Posterior vena cava (tissue), 2 donors: ENCODE measurements at regions not wholly inside any gene's neighbourhood (a gene's known extent, or its start where the extent isn't known, plus 50 kb on each side); places are given as distances from the start of the nearest gene placed in this dataset.

Experiments
- DNase-seq: peaks from one replicate; pipeline ENCODE4 v3.0.0-alpha.2; 2020; ENCODE audit warnings: low spot score
- intact Hi-C, 2 donors: fragments of 100-400 bp; cut with DNase I; formaldehyde crosslinking; loops; one replicate each; pipeline versions ENCODE4 v1.14.1 to v1.14.2; 2022 to 2023
- donor health status: DM: yes; HTN: yes; CAD: no.
- donor health status: DM: yes; HTN: yes; CAD: no.

GRCh38 chr4:13261486-13262257 is 222.5 kb downstream of the RAB28 start:
- intact Hi-C loops: no loop called here

DNA sequence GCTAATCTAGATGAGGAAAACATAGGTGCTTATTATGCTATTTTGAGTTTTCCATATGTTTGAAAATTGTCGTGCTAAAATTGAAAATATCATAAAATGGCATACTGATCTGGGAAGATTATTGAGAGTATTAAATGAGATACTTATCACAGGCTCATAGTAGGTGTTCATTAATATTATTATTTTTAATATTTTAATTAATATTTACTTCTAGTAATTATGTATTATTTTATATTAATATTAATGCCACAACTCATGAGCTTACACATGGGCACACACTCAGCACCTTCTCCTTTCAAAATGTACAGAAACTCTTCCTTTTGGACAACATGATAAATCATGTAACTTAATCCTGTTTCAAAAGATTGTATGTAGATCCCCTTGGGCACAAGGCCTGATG is 223.6 kb downstream of the RAB28 start:
- no peak for DNase-seq
- intact Hi-C loops: no loop called here

More at GRCh38 chr4:13261486-13262257, 222.5 kb downstream of the RAB28 start:
- DNase-seq: no peak

DNA sequence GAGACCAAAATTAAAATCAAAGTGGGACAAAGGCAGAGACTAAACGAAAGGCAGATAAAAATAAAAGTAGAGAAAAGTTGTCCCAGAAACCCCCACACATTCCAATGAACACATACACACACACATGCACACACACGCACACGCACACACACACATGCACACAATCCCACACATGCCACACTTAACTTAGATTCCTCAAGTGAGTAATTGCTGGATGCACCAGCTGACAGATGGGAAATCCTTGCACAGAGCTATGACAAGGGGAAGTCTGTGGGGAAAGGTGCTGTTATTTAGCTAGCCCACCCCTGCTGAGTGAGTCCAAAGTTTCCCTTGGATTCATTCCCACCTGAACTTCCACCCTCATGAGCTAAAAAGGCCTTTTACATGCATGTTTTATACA is 233.9 kb downstream of the RAB28 start:
- DNase-seq: no peak
- intact Hi-C loops: no loop called here

DNA sequence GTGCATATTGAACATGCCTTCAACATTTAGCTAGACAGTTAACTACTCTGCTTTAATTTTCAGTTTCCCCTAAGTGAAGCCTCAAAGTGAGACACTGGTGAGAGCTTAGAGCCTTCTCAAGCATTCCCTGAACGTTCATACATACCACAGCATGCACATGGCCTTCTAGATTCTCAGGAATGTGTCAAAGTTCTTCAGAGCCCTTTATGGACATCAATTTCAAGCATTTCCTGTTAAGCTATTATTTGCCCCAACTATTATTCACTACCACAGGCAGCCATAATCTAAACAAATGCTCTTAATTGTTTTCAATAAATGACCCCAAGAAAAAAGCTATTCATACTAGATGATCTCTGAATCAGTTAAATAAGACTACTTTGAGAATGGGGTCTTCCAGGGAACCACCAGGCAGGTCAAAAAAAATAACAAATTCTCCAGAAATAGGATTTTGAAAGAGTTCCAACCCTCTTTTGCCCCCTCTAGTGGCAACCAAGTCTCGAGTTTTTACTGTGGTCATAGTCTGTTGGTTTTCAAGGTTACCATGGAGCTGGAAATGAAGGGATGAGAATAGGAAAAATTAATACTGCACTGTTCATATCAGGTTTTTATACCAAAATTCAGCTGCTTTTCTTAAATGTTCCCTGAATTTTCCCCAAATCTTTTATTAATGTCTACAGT is 235.4 kb downstream of the RAB28 start:
- no peak for DNase-seq

DNA sequence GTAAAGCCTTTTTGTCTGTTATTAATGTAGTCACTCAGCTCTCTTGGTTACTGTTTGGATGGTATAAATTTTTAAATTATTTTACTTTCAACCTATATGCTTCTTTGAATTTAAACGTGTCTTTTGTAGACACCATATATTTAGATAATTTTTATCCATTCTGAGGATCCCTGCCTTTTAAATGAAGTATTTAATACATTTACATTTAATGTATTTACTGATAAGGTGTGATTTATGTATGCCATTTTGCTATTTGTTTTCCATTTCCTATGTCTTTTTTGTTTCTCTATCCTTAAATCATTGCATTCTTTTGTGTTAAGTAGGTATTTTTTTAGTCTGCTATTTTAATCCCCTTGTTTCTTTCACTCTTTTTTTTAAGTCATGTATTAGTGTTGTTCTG is 238.0 kb downstream of the RAB28 start:
- intact Hi-C loops: no loop called here
- no peak for DNase-seq

More for the DNA sequence above, 235.4 kb downstream of the RAB28 start:
- intact Hi-C loops: no loop called here

- no peak for DNase-seq
- intact Hi-C loops: no loop called here
Observed at GRCh38 chr4:13244444-13244843, 239.7 kb downstream of the RAB28 start.

GRCh38 chr4:13243152-13243551 is 241.0 kb downstream of the RAB28 start:
- intact Hi-C loops: no loop called here
- DNase-seq: no peak

- intact Hi-C loops: no loop called here
- no peak for DNase-seq
Observed at GRCh38 chr4:13240066-13240465, 244.1 kb downstream of the RAB28 start.

- no peak for DNase-seq
Observed at GRCh38 chr4:13238936-13239335, 245.2 kb downstream of the RAB28 start.

DNA sequence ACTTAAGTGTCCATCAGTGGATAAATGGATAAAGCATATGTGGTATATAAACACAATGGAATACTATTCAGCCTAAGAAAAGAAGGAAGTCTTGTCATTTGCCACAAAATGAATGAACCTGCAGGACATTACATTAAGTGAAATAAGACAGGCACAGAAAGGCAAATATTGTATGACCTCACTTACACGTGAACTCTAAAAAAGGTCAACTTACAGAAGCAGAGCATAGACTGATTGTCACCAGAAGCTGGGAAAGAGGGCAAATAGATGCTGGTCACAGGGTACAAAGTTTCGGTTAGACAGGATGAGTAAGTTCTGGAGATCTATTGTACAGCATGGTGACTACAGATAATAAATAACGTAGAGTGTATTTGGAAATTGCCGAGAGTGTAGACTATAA is 247.7 kb downstream of the RAB28 start:
- intact Hi-C loops: no loop called here
- no peak for DNase-seq

More at GRCh38 chr4:13238936-13239335, 245.2 kb downstream of the RAB28 start:
- intact Hi-C loops: no loop called here

DNA sequence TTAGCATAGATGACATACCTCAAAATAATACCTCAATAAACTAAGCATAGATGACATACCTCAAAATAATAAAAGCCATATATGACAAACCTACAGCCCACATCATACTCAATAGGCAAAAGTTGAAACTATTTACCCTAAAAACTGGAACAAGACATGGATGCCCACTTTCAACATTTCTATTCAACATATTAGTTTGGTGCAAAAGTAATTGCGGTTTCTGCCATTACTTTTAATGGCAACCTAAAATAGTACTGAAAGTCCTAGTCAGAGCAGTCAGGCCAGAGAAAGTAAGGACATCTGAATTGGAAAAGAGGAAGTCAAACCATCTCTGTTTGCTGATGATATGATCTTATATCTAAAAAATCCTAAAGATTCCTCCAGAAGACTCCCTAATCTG is 250.4 kb downstream of the RAB28 start:
- intact Hi-C loops: no loop called here
- no peak for DNase-seq

GRCh38 chr4:13219971-13220370 is 264.2 kb downstream of the RAB28 start:
- no peak for DNase-seq
- intact Hi-C loops: no loop called here

DNA sequence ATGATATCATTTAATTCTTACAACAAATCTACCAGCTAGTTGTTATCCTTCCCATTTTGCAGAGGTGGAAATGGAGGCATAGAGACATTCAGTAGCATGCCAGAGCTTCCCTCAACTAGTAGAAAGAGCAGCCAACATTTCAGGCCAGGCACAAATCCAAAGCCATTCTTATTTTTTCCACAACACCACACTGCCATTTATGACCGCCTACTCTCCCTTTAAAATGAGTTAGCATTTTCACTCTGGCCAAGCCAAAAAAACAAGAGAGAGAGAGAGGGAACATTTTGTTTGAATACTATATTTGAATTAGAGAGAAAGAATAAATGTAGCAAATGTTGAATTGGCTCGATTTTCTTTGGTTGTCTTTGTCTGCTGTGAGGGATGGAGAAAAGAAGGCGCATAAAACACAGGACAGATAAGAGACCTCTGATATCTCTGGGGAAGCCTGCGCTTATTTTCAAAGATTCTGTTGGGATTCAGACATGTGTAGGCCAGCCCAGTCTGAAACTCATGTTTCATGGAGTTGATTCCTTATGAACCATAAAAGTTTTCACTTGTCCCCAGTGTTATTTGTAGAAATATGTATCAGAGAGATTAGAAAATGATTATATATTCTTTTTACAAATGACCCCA is 265.7 kb downstream of the RAB28 start:
- no peak for DNase-seq
- intact Hi-C loops: no loop called here

DNA sequence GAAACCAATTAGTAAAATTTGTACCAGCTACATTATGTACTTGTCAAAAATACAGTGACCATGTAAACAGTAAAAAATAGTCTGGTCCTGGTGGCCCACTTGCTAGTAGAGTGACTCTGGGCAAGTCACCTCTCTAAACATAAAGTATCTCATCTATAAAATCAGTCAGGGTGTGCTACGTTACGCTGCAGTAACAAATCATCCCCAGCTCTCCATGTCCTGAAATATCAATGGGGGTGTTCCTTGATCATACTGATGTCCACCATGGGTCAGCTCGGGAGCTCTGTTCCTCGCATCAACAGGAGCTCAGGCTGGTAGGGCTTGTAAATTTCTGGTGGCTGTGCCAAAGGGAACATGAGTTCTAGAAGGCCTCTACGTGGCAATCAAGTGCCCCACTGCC is 268.6 kb downstream of the RAB28 start:
- DNase-seq: no peak
- intact Hi-C loops: no loop called here

DNA sequence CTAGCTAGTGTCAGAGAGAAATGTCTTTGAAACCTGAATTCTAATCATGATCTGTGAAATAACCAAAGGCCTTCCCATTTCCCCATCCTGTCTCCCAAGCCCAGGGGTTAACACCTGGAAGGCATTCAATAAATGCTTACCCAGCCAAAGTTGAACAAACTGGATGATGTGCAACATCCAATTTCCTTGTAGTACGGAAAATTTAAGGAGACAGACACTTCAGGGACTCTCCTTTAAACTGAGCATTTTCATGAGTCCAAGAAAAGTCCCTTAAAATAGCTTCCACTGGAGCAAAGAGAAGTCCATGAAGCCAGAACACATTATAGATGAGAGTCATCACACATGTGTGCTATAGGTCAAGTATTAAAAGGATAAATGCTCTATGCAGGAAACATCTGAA is 271.2 kb downstream of the RAB28 start:
- DNase-seq: no peak
- intact Hi-C loops: no loop called here

DNA sequence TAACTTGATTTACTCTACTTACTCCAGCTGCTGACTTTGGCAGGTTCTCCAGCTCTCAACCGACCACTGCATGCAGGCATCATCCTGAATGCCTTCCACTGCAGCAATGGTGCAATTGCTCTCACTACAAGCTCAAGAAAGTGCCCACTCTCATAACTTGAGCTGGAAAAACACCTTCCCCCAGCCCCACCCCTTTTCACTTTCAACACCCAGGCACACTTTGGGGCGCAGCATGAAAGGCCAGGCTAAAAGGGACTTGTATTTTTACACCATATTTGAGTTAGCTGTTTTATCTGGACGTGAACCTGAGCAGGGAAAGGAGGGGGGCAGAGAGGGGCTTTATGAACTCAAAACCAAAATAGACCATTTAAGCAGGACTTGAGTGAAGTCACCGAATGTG is 274.5 kb downstream of the RAB28 start:
- DNase-seq: no peak
- intact Hi-C loops: no loop called here

GRCh38 chr4:13208558-13209193 is 275.5 kb downstream of the RAB28 start:
- intact Hi-C loops: no loop called here
- DNase-seq: no peak

DNA sequence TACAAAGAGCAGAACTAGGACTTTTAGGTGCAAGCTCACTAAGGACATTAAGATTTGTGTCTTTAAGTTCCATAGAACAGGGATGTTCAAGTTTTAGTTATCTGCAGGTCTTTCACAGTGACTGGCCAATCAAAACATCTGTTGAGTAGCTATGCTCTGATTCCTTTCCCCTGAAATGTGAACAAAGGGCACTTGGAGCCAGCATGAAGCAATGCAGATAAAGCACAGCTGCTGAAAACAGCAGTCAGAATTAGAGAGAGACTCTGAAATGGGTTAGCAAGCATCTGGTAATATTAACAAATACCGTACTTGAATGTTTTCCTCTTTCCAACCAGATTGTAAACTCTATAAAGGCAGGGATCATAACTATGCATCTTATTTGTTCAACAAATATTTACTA is 276.9 kb downstream of the RAB28 start:
- intact Hi-C loops: no loop called here
- no peak for DNase-seq

DNA sequence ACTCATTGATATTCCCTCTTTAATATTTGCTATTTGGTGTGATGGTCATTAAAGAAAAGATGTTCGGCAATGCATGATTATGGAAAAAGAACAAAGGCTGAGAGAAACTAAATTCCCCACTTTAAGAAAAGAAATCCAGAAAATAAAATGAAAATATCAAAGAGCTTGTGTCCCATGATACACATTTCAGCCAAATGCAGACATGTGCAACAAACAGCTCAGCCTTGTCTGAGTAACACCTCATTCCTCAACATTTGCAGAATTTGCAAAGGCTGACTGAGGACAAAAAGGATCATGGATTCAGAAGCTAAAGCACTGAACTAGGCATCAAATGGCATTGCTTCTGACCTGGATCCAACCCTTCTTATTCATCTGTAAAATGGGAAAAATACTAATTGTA is 281.0 kb downstream of the RAB28 start:
- DNase-seq: no peak
- intact Hi-C loops: no loop called here

GRCh38 chr4:13202701-13203100 is 281.4 kb downstream of the RAB28 start:
- DNase-seq: no peak
- intact Hi-C loops: no loop called here
